Common myeloid progenitor, CD34-positive (primary cell): ENCODE measurements at regions not wholly inside any gene's neighbourhood (a gene's known extent, or its start where the extent isn't known, plus 50 kb on each side); places are given as distances from the start of the nearest gene placed in this dataset.

Experiments
- CTCF ChIA-PET: fragments of 350-600 bp; sonication (Branson Sonifier 250); formaldehyde crosslinking; loops from one replicate; lab custom pipeline; 2021; ENCODE audit warnings: antibody characterized with exemption; lab: Charles Lee
- POLR2A ChIA-PET: fragments of 350-600 bp; sonication (Branson Sonifier 250); formaldehyde crosslinking; loops from one replicate; lab custom pipeline; 2021; ENCODE audit warnings: antibody characterized with exemption; lab: Charles Lee
- DNase-seq, 3 donors: peaks; one replicate each; pipeline versions ENCODE4 v3.0.0 to v3.0.0-alpha.2; 2013
- H3K27ac ChIP-seq, 2 experiments: 1 replicate in 1 of 2; 2 replicates in 1 of 2; pipeline ENCODE4 v1.7.0; 2013; ENCODE audit warnings: inconsistent platforms in 2 of 2, low read length in 2 of 2, mild to moderate bottlenecking in 2 of 2, low read depth in 1 of 2, moderate library complexity in 1 of 2; ENCODE audit not compliant: severe bottlenecking in 2 of 2, insufficient read depth in 1 of 2, poor library complexity in 1 of 2
- H3K27me3 ChIP-seq, 5 experiments: replicated peaks in 2 of 5; 1 replicate in 3 of 5; 2 replicates in 2 of 5; pipeline versions ENCODE4 v1.6.1 to v1.7.0; 2013; ENCODE audit warnings: low read length in 4 of 5, mild to moderate bottlenecking in 2 of 5, moderate library complexity in 2 of 5, inconsistent platforms in 1 of 5; ENCODE audit not compliant: insufficient read depth in 5 of 5, control insufficient read depth in 4 of 5
- H3K36me3 ChIP-seq, 4 experiments: 1 replicate in 2 of 4; 2 replicates in 2 of 4; pipeline versions ENCODE4 v1.6.1 to v1.7.0; 2013; ENCODE audit warnings: low read length in 3 of 4, control low read depth in 1 of 4, mild to moderate bottlenecking in 1 of 4; ENCODE audit not compliant: control insufficient read depth in 4 of 4, insufficient read depth in 4 of 4
- H3K4me1 ChIP-seq, 4 experiments: 1 replicate in 3 of 4; 2 replicates in 1 of 4; pipeline versions ENCODE4 v1.6.1 to v1.7.1; 2013; ENCODE audit warnings: low read length in 3 of 4, mild to moderate bottlenecking in 3 of 4, control low read depth in 1 of 4, inconsistent platforms in 1 of 4, moderate library complexity in 1 of 4; ENCODE audit not compliant: control insufficient read depth in 4 of 4, insufficient read depth in 4 of 4; ENCODE audit errors: control extremely low read depth in 1 of 4
- H3K4me3 ChIP-seq, 7 experiments: 1 replicate in 4 of 7; 2 replicates in 3 of 7; pipeline versions ENCODE4 v1.5.1 to v1.7.0; 2013; ENCODE audit warnings: mild to moderate bottlenecking in 7 of 7, low read length in 6 of 7, moderate library complexity in 6 of 7, inconsistent platforms in 2 of 7, low read depth in 2 of 7, control low read depth in 1 of 7; ENCODE audit not compliant: insufficient read depth in 4 of 7, control insufficient read depth in 1 of 7; ENCODE audit errors: extremely low read depth in 1 of 7
- H3K9me3 ChIP-seq, 5 experiments: 1 replicate in 4 of 5; 2 replicates in 1 of 5; pipeline versions ENCODE4 v1.6.1 to v1.7.1; 2013; ENCODE audit warnings: low read length in 4 of 5, mild to moderate bottlenecking in 2 of 5, inconsistent platforms in 1 of 5, low read depth in 1 of 5, moderate library complexity in 1 of 5; ENCODE audit not compliant: control insufficient read depth in 4 of 5, insufficient read depth in 2 of 5; ENCODE audit errors: control extremely low read depth in 1 of 5
- WGBS: methylation state at CpG from one replicate; pipeline ENCODE4 v1.1.5; 2013; ENCODE audit not compliant: insufficient coverage; 5-methylcytosine and 5-hydroxymethylcytosine counted together

DNA sequence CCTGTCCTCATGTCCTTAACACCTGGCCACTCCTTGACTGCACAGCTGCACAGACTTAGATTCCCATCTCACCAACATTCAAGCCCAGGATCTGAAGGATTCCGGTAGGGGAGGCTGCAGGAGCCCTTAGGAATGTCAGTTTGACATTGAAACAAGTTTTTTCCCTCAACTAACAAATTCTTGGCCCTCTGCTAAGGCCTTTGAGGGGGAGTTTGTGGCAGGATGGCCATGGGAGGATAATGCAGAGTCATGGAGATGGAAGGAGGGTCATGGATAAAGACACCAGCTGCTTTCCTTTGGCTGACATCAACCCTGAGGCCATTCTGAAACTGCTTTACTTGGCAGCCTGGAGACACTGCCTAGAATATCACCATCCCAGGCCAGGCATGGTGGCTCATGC lies 63.4 kb upstream of the PPP2R5A start:
- Histone ChIP-seq H3K27ac (no peak overlapping the region), H3K27me3 (no peaks in the 10 kb centered on the region), H3K4me1 (peaks cover 0 to 4% (median 0%) of the 10 kb centered on the region in 4 experiments), H3K9me3 (no peaks in the 10 kb centered on the region), H3K4me3 (no peak overlapping the region), H3K36me3 (no peaks in the 10 kb centered on the region)
- no peak for DNase-seq
- WGBS = no CpG with 5 or more reads among the region's 1 CpG
- ChIA-PET CTCF (no interaction called here), POLR2A (no interaction called here)

DNA sequence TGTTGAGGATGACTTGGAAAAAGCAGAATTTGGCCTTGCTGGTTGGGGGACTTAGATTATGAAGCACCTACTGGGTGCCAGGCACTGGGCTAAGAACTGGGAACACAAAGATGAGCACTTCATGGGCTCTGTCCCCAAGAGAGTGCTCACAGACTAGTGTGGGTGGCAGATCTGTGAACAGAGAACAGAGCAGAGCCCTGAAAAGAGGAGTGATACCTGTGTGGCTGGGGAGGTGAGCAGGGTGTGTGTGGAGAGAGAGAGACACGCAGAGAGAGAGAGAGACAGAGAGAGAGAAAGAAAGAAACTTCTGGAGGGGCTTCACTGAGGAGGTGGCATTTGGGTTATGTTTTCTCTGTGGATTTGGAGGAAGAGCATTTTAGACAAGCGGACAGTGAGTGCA lies 61.1 kb upstream of the PPP2R5A start:
- Histone ChIP-seq H3K4me3 (no peak overlapping the region), H3K27ac (no peak overlapping the region), H3K4me1 (peaks cover 0 to 4% (median 0%) of the 10 kb centered on the region in 4 experiments), H3K27me3 (no peaks in the 10 kb centered on the region), H3K36me3 (no peaks in the 10 kb centered on the region), H3K9me3 (no peaks in the 10 kb centered on the region)
- WGBS = 100% methylated on average over 2 of the region's 2 CpGs
- DNase-seq = no peak
- ChIA-PET CTCF (no interaction called here), POLR2A (no interaction called here)

DNA sequence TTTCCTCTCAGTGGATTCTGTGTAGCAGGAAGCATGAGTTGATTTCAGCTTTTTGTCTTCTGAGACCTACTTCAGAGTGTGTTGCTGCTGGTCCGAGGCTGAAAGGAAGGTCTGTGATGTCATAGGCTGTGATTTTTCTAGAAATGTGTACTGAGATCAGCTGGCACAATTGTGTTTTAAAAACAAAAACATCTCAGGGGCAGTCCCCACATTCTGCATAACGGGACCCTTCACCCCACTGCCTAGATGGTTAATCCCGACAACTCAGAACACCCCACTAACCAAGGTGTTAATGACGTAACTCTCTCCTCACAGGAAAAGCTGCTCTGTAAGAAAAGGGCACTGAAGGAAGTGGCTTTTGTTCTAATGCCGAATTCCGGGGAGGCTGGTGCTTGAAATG lies 59.8 kb upstream of the PPP2R5A start:
- Histone ChIP-seq H3K27me3 (no peaks in the 10 kb centered on the region), H3K27ac (no peak overlapping the region), H3K36me3 (no peaks in the 10 kb centered on the region), H3K4me3 (no peak overlapping the region), H3K4me1 (peaks cover 0 to 4% (median 0%) of the 10 kb centered on the region in 4 experiments), H3K9me3 (no peaks in the 10 kb centered on the region)
- POLR2A ChIA-PET = no interaction called here
- CTCF ChIA-PET = interaction anchor here (0.6 kb wide), 1 partner anchor 140 kb away, joined by 4 read pairs; no protein-coding TSS in a partner anchor
- no peak for DNase-seq
- 59% methylated on average over 5 of the region's 6 CpGs for WGBS

DNA sequence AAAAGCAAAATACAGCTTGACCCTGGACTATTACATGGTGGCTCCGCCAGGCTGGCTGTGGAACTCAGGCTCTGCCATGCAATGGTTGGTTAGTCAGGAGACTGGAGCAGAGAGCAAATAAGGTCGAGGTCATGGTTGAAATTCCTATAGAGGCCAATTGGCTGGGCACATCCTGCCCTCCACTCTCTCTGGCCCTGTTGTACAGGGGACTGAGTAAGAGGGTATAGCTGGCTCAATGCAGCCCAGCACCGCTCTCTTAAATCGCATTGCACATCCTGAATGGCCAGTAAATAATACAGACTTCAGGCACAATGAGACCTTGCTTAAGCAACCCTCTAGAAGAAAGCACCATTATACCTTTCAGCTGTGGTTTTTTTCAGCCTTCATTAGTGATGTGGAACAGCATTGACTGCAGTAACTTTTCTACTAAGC lies 59.3 kb upstream of the PPP2R5A start:
- no peak overlapping the region for H3K27ac ChIP-seq
- peaks cover 0 to 4% (median 0%) of the 10 kb centered on the region in 4 experiments for H3K4me1 ChIP-seq
- 88% methylated on average over 2 of the region's 4 CpGs for WGBS
- no peaks in the 10 kb centered on the region for H3K9me3 ChIP-seq
- no peaks in the 10 kb centered on the region for H3K27me3 ChIP-seq
- CTCF ChIA-PET = interaction anchor here (0.6 kb wide), 1 partner anchor 140 kb away, joined by 4 read pairs; no protein-coding TSS in a partner anchor
- H3K4me3 ChIP-seq = no peak overlapping the region
- no peaks in the 10 kb centered on the region for H3K36me3 ChIP-seq
- DNase-seq = no peak
- POLR2A ChIA-PET = no interaction called here

DNA sequence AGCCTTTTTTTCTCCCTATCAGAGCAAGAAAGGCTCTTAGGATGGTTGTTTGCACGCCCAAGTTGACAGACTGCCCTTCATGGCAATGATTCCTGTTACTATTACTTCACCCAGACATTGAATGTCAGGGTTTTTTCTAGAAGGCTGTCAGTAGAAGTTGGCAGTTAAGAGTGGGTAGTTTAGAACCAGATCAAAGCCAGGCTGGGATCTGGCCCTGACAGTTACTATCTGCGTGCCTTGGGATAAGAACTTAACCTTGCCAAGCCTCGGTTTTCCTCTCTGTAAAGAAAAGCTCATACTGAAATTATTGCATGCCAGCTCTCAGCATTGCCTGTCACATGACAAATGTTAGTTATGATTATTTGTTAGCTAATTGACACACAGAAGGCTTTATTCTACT lies 58.7 kb upstream of the PPP2R5A start:
- H3K4me1 ChIP-seq = peaks cover 0 to 4% (median 0%) of the 10 kb centered on the region in 4 experiments
- H3K27ac ChIP-seq = no peak overlapping the region
- no peak overlapping the region for H3K4me3 ChIP-seq
- ChIA-PET POLR2A (no interaction called here), CTCF (no interaction called here)
- H3K27me3 ChIP-seq = no peaks in the 10 kb centered on the region
- H3K36me3 ChIP-seq = no peaks in the 10 kb centered on the region
- H3K9me3 ChIP-seq = no peaks in the 10 kb centered on the region
- 100% methylated on average over 2 of the region's 3 CpGs for WGBS
- no peak for DNase-seq

DNA sequence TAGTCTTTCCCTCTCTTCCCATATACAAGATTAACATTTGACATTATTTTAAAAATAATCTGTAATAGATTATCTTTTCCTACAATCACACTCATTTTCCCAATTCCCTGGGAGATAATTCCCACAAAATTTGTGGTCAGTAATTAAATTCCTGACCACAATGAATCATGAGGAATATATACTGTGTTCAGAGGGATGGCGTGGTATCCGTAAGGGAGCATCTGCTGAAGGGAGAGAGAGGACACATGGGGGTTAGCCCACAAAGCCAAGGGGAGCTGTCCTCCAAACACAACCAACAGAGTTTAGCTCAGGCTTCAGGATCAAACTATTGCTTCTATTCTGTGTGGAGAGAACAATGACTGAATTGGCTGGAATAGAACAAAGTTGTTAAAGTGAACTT lies 57.1 kb upstream of the PPP2R5A start:
- DNase-seq = no peak
- no peak overlapping the region for H3K27ac ChIP-seq
- H3K9me3 ChIP-seq = no peaks in the 10 kb centered on the region
- no CpG with 5 or more reads among the region's 2 CpGs for WGBS
- peaks cover 0 to 7% (median 3%) of the 10 kb centered on the region in 4 experiments for H3K4me1 ChIP-seq
- no peaks in the 10 kb centered on the region for H3K36me3 ChIP-seq
- CTCF ChIA-PET = no interaction called here
- H3K4me3 ChIP-seq = no peak overlapping the region
- POLR2A ChIA-PET = interaction anchor here (0.6 kb wide), 1 partner anchor 8 kb away, joined by 3 read pairs; no protein-coding TSS in a partner anchor
- H3K27me3 ChIP-seq = no peaks in the 10 kb centered on the region

DNA sequence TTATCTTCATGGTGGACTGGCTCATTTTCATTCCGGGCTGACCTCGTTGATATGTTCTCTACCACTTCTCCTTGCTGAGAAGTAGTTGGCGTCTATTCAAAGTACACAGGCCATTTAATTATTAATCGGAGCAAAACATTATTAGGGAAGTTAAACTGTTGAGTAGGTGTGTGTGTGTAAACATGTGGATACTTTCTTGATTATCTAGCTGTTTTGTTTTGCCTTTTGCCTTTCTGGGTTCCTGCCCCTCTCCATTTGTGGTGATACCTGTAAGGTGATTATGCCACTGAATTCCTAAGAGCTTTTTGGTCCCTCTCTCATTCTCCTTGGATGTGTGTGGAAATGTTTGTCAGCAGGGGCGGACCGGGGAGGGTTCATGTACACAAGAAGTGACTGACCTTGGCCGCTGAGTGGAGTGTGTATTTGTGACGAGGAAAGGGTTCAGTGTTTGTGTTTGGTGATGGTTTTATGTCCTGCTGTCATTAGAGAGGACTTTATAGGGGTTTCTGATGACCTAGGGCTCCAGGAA lies 56.6 kb upstream of the PPP2R5A start:
- WGBS = 100% methylated on average over 4 of the region's 8 CpGs
- Histone ChIP-seq H3K27me3 (no peaks in the 10 kb centered on the region), H3K4me1 (peaks cover 0 to 7% (median 3%) of the 10 kb centered on the region in 4 experiments), H3K9me3 (no peaks in the 10 kb centered on the region), H3K27ac (no peak overlapping the region), H3K36me3 (no peaks in the 10 kb centered on the region), H3K4me3 (no peak overlapping the region)
- ChIA-PET POLR2A (interaction anchor here (0.6 kb wide), 1 partner anchor 8 kb away, joined by 3 read pairs; no protein-coding TSS in a partner anchor), CTCF (no interaction called here)
- DNase-seq = no peak
